GM21423 (cell line): ENCODE measurements at regions not wholly inside any gene's neighbourhood (a gene's known extent, or its start where the extent isn't known, plus 50 kb on each side); places are given as distances from the start of the nearest gene placed in this dataset.

Source experiments
- ATAC-seq: cut with Tn5 transposase; IDR thresholded peaks from one replicate; pipeline ENCODE4 v1.9.1; 2021; ENCODE audit warnings: mild to moderate bottlenecking, moderate library complexity; ENCODE audit not compliant: unreplicated experiment

DNA sequence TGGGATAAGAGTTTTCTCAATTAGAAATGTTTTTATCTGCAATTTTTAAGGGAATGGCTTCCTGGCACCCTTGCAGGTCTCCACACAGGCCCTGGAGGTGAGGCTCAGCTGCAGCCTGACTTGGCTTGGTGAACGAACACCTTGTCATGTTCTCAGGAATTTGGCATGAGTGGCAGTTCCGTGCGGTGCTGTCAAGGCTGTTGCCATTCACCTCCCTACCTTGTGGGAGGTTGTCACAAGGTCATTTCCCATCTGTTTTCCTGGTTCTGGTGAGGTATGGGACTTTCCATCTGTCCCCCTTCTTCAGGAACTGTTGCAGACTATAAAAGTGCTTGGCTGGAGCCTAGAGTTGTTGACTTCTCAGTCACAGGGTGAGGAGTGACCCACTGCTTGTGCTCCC lies 82.9 kb downstream of the ELOVL4 start:
- no peak for ATAC-seq

DNA sequence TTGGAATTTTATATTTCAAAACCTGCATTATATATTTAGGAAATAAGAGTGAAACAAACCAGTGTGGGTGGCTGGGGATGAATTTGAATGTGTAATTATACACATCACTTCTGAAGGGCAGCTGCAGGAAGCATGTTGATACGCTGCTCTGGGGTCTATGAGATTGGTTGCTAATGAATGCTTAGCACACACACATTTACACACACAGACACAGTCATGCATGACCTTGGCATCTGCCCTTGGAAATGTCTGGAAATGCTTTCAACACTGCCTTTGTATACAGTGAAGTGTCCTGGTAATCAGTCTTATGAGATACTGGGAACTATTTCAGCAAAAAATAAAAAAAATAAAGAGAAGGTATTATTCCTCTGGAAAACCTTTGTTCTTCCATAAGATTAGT lies 83.4 kb downstream of the ELOVL4 start:
- no peak for ATAC-seq

DNA sequence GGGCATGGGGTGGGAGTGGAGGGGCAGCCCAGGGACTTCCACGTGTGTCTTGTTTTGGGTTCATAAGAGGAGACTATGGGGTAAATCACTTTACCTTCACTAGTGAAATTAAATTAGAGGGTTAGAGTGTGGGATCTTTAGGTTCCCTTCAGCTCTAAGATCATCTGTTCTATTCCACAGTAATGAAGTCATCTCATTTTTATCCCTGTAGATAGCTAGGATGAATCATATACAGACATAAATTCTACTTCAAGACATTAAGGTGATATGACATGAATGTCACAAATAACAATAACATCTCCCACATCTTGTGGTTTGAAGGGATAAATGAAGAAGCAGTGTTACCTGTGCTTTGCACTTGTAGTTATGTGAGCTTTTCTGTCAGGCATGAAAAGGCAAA lies 83.8 kb downstream of the ELOVL4 start:
- no peak for ATAC-seq

DNA sequence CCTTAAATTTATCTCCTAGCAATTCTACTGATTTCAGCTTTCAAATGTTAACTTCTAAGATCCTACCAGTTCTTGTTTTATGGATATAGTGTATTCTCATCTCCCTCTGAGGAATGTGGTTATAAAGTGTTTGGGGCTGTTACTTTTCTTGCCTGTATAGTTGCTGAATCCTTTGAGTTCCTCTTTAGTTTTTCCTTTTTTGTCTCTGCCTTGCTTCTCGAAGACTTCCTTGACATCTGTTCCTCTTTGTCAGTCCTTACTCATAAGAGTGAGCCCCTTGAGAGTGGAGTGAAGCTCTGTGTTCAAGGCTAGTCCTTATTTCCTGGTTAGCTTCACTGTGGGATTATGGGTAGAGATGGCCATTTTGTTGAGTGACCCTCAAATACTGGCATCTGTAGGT lies 84.6 kb downstream of the ELOVL4 start:
- no peak for ATAC-seq

DNA sequence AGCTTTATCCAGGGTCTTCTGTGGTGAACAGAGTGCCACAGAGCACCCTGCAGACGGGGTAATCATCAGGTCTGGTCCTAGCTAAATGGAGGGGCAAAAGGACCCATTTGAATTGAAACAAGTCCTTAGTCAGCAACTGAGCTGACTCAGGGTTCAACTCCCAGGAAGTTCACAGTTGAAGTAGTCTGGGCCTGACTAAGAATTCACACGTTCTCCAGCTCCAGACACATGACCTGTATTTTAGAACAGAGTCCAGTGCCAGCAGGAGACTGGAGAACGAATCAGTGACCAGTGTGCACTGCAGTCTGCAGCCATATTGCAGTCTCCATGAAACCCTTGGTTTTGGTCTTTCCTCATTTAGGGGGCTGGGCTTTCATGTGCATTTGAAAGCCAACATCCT lies 85.2 kb downstream of the ELOVL4 start:
- no peak for ATAC-seq

DNA sequence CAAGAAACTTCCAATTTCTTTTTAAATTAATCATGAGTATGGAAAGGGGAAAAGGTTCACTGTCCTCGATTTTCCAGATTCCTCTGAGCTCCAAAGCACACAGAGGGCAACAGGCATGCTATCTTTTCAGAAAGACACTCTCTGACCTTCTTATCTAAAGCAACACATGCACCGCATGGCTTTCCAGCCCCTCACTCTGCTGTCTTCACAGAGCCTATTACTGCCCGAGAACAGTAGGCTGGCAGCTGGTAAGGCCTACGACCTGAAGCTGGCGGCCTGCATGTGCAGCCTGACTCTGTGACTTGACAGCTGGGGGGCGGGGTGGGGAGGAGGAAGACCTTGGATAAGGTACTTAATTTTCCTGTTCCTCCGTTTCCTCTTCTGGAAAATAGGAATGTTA lies 86.3 kb downstream of the ELOVL4 start:
- no peak for ATAC-seq

DNA sequence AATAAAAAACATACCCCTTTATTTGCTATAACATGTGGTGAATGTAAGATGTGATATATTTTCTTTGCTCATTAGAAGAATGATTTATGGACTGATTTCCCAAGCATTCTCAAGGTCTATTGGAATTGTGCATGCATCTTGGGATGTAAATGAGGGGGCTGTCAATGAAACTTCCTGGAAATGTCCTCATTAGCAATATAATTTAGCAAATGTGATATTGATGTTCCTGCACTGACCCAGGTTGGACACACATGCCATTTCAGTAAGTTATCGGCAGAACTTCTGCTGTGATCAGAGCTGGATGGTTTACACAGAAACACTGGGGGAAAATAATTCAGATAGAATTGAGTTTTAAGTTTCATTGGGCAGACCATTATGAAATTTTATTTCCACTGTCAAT lies 99.9 kb downstream of the ELOVL4 start:
- ATAC-seq = no peak

DNA sequence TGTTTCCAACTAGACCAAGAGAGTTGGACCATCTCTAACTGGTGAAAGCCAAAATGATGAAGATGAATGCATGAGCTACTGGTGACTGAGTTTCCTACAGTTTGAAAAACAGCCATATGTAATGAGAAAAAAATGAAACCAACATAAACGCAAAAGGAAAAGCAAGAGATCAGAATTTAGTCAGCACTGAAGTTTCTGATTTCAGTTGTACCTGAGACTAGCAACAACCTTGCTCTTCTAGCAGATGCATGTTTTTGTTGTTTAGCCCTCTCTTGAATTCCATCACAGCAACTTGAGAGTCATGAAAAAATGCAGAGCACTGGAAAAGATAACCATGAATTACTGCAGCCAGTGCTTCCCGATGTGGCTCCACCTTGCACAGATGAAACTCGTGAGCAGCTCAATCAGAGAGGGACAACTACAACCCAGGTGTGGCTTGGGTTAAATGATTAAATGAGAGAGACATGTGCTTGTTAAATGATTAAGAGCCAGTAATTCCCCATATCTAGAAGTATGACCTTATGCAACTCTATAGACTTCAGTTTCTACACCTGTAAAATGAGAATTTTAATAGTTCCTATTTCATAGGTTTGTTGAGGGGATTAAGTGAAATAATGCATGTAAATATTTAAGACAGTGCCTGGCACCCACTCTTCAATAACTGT lies 104.8 kb downstream of the ELOVL4 start:
- ATAC-seq = peak; percentile 66

DNA sequence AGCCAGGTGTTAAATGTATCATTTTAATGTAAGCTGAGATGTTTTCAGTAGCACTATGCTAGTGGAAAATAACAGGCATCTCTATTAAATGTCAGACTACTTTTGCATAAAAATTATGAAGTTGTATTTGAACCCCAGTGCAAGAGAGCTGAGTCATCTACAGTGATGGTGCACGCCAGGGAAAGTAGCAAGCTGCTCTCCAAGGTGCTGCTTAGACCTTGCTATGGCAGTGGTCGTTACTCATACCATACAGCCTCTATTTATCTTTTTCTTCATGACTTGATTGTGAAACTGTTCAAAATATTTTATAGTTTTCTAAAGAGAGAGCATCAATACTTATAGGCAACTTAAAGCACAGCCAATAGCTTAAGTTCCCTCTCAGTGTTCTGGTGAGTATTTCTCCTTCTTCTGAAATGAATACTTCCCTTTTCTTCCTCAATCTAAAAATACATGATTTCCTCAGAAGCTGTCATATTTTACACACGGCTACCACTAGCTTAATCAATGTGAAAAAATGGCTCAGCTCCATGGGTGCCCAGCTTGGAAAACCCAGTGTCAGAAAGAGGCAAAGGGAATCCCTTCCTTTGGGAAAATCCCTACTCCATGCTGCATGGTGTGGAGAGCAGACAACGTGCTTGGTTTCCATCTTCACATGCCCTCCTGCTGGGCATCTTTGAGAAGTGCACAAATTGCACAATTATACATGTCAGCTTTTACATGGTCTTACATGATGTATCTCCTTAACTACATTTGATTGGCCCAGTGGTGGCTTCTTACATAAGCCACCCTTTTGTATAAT lies 105.6 kb downstream of the ELOVL4 start:
- ATAC-seq = peak; percentile 41

DNA sequence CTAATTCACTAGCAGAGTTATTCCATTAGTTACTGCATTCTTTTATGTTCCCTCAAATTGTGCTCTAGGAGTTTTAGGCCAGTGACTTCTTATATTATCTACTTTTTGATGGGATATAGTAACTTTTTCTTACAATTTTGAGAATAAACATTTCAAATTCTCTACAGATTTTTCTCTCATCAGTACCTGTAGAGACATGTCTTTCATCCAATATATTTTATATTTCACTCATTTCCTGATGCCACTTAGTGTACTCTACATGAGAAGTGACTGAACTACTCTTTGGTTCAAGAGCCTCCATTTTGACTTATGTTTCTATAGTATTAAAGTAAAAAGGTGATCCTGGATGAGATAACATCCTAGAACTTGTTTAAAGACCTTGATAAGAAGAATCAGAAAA lies 108.5 kb downstream of the ELOVL4 start:
- no peak for ATAC-seq

DNA sequence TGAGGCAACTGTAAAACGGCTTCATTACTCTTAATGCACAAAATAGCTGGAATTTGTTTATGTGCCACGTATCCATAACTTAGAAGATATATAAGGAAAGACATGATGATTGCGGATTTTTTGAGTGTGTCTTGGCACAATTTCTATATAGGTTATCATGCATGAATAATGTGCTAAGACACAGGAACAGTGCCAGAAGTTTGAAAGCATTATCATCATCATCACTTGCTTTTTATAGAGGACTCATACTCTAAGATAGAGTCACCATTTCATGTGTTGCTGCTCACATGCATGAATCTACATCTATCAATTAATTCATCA lies 113.4 kb downstream of the ELOVL4 start:
- no peak for ATAC-seq

DNA sequence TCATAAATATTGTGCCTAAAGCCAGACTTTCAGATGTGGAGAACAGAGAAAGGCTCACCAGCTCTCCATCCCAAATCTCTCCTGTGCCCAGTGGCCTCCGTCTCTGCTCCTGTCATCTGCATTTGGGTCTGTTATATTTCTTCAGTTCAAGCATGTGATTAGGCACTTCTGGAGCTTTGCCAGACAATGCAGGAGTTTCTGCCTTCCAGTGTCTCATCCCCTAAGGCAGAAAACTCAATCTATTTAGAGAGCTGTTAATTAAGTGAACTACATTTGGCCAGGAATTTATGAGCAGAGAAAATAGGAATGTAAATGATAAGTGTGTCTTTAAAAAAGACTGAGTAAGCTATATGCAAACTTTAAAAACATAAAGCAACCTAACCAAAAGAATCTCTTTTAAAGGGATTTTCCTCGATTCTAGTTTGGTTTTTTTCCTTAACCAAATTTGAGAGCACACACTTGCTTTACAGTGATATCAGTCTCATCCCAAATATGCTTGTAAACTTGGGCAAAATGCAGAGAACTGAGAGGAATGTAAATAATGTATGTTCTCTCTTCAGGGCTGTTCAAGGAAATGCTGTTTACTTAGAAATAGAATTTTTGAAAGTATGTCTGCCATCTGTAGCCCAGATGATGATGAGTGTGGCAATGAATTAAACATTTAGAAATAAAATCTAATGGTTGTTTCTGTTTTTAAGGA lies 113.9 kb downstream of the ELOVL4 start:
- no peak for ATAC-seq

DNA sequence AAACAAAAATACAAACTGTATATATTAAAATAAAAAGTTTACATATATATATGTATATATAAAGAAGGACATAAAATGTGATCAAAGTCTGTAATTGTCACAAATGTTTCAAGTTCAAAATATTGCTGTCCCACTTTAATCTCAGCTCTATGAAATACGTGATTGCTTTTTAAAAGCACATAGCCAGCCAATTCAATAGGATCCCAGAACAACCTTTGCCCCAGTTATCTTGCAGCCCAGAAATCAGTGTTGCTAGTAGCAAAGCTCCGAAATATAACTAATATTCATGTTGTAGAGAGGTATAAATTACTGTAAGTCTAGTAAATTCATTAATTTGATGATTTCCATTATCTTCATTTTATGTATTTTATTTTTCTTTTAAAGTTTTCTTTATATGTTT lies 114.6 kb downstream of the ELOVL4 start:
- ATAC-seq = no peak

DNA sequence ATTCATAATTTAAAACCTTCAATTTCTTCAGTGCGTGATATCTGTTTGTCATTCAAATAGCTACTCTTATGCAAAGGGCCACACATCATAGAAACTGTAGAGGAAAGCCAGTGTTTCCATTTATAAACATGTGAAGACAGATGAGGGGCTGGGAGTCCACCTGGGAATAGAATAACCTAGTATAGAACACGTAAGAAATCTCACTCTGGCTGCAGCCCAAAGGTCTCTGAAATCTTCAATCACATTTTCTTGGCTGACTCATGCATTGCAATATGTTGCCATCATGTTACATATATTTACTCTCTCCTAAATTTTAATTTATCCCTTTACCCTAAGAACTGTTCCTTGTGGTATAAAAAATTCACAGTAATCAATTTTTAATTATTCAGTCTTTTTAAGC lies 123.2 kb downstream of the ELOVL4 start:
- no peak for ATAC-seq

DNA sequence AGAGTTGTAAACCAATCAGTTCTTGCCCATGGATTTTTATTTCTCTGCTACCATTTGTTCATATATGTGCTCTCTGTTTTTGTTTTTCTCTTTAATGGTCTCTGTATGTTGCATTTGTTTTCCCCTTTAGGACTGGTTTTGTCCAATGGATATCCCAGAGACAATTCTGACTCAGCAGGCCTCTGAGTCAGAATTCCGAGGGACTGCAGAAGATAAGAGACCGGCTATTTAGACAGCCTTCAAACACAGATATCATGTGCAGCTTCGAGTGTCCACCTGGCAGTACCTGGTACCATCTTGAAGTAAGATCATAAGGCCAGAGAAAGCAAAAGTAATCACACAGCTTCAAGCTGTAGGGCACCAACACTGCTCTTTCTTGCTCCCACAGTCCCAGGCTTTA lies 125.5 kb downstream of the ELOVL4 start:
- ATAC-seq = no peak

DNA sequence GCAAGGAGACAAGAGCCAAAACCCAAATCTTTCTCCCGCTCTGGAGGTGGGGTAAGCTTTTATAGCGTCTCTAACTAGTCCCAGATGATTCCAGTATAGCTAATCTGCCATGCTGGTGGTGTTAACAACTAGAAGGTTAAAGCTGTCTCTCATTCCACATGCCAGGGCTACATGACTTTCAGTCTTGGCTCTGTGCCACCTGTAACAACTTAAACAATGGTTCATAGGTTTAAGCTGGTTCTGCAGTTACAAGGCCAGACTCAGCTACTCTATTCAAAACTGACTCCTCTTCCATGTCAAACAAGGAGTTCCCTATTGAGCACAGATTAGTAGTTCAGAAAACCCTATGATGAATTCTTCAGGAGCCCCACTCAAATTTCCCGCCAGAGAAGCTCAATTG lies 128.9 kb downstream of the ELOVL4 start:
- no peak for ATAC-seq

DNA sequence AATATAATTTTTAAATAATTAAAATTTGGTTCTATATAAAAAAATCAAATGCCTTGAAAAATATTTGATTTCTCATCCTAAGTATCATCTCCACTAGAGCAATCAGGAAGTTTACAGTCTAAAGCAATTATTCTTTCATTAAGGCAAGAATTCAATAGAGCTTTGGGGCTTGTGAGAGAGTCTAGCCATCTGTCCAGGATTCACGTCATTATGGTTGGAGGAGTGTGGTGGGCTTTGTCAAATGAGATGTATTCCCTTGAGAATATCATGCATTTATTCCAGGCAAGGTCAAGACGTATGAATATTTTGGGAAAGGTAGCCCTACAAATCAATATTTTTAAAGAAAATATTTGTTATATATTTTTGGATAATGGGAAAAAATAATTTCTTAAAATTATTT lies 132.4 kb downstream of the ELOVL4 start:
- no peak for ATAC-seq

DNA sequence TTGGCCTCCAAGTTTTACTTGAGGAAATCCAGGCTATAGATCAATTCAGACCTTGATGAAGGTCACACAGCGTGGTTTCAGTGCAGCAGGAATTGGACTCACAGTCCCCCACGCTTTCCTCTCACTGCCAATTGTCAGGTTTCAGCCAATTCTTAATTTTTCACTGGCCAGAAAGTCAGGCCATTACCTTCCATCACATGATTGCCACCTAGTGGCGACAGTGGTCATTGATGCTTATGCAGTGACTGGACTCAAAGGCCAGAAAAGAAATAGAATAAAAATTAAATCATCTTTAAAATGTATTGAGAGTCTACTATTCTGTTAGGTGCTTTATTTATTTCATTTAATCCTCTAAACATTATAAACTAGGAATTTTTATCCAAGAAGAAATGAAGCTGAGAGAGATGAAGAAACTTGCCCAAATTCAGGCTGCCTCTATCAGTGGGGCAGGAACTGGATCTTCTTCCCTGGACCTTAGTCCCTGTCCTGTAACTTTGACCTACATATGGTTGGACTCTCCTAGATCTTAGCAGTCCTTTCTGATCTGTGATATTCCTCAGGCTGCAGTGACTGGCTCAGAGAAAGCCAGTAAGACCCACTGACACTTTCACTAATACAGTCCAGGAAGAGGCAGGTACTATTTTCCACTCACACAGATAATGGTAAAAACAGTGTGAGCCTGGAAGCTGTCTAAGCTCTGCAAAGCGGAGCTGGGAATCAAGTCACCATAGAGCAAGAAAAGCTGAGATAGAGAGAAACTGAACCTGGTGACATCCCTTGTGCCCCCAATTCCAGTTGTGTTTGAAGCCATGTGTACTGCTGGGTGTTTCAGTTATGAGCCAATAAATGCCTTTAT lies 133.3 kb downstream of the ELOVL4 start:
- ATAC-seq = peak; percentile 94

DNA sequence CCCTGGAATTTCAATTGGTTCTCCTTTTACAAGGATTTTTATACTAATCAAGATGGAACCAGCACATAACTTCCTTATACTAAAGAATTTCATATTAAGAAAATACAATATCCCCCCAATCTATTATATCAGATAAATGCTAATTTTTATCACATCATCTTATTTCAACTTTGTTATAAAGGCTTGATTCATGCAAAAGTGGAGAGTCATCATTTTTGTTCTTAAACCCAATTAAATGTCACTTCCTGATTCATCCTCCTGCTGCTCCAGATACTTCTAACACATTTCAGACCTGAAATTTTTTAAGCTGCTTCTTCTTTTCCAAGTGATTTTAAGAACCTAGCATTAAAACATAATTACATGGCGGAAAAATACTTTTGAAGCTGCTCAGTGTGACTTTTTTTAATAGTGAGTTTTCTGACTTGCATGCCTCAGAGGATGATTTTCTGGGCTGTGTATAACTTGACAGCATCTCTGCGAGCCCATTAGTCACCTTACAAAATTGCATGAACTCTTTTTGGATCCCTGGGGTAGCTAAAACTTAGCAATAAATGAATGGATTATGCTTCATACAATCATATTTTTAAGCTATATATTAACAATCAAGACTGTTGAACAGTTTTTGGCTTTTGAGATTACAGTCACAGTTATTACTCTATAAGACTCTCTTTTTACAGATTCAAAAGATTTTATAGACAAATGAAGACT lies 134.1 kb downstream of the ELOVL4 start:
- ATAC-seq = no peak

DNA sequence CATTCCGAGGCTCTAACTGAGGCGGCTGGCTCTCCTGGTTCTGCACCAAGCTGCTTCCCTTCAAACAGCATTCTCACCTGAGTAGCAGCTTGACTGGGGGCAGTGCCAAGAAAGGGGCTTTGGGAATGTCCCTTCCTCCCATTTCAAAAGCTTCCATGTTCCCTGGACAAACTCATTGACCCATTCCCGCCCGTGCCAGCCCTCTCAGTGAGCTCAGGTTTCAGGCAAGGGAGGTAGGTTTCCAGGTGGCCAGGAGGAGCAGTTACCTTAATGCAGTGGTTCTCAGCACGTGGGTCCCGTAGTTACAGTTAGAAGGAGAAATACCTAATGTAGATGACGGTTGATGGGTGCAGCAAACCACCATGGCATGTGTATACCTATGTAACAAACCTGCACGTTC lies 135.2 kb downstream of the ELOVL4 start:
- no peak for ATAC-seq

DNA sequence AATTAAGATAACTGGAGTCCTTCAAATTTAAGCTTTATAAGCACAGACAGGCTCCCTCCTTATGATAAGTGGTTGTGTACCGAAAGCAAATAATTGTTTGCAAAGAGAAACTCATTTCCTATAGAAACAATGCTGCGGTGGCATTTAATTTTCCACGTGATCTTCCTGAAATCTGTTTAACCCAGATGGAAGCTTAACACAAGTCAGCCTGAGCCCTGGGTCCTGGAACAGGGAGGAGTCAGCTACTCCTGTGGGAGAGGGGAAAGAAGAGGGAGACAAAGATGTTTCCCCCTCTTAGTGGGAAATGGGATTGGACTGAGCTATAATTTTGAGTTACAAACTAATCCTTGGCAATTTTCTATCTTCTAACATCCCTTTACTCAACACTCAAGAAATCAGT lies 136.5 kb downstream of the ELOVL4 start:
- no peak for ATAC-seq
